GM19455 (cell line): ENCODE measurements at regions not wholly inside any gene's neighbourhood (a gene's known extent, or its start where the extent isn't known, plus 50 kb on each side); places are given as distances from the start of the nearest gene placed in this dataset.

Experiments used
- ATAC-seq: cut with Tn5 transposase; IDR thresholded peaks from one replicate; pipeline ENCODE4 v1.9.1; 2021; ENCODE audit not compliant: unreplicated experiment

DNA sequence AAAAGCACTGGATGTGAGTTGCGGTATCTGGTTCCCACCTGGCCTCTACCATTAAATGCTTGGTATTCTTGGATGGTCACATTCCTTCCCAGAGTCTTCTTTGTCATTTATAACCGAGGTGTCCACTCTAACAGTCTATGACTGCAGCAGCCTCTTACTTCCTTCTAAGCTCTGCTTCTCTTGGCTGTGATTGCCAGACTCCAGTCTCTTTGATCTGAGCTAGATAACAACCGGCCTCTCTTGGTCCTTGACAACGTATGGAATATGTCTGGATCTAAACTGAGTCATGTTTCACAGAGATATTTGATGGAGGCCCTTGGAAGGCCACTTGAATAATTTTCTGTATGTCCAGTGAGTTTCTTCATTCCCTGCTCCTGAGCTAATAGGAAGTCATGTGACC, 141.6 kb upstream of the TENM4 start:
- ATAC-seq, result no peak

DNA sequence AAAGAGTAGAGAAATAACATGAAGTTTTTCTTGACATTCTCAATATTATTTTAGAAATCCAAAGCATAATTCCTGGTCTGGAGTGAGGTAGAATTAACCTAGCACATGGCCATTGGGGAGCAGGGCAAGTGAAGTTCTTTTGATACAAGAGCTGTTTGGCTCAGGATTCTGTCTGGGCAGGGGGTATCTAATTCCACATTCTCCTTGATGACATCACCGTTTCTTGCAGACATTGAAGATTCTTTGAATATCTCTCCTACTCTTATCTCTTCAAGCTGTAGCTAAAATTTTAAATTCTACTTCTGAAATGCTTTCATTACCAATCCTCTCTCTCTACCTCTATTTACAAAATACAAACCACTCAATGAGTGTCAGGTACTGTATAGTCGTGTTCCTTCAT, 138.2 kb upstream of the TENM4 start:
- ATAC-seq, result no peak

DNA sequence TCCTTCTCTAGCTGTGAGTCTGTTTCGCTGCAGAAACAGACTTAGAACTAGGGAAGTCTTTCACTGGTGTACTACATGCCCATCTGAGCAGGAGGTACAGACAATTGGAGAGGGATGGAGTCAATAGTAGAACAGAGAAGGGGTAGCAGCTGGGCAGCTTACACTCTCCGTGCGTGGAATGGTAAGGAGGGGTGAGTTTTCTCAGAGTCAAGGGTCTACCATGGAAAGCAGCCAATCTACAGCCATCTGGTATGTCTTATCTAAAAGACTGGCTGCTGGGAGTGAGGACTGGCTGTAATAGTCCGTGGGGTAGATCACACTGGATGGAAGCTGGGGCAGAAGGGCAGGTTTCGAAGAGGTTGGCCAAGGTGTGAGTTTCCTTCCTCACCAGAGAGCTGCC, 137.3 kb upstream of the TENM4 start:
- no peak for ATAC-seq

DNA sequence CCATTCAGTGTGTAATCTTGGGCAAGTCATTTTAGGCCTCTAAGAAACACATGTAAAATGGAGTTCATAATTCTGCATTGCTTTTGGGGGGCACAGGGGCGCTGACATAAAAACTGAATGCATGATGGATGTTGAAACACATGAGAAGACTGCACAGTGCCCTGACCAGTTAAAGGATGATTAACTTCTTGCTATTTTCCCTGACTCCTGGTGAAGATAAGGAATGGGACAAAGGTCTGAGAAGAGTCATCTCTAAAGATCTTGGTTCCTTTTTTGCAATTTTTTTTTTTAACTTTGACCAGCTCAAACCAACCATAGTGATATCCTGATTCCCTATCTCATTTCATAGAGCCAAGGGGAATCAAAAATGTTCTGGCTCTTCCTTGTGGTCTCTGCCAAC, 134.9 kb upstream of the TENM4 start:
- no peak for ATAC-seq

DNA sequence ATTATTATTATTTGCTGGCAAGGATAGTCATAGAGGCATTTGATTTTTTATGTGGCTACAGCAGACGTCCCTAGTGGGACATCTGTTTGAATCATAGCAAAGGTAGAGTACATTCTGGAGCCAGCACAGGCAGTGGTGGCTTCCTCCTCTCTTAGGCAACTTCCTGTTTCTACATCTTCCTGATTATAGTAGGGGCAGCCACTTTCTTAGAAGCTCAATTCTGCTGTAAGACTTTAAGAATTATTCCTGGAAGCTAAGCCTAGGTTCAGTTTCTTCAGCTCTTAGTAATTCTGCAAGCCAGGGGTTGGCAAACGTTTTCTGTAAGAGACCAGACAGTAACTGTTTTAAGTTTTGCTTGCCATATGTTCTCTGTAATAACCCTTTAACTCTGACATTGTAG, 129.3 kb upstream of the TENM4 start:
- no peak for ATAC-seq

DNA sequence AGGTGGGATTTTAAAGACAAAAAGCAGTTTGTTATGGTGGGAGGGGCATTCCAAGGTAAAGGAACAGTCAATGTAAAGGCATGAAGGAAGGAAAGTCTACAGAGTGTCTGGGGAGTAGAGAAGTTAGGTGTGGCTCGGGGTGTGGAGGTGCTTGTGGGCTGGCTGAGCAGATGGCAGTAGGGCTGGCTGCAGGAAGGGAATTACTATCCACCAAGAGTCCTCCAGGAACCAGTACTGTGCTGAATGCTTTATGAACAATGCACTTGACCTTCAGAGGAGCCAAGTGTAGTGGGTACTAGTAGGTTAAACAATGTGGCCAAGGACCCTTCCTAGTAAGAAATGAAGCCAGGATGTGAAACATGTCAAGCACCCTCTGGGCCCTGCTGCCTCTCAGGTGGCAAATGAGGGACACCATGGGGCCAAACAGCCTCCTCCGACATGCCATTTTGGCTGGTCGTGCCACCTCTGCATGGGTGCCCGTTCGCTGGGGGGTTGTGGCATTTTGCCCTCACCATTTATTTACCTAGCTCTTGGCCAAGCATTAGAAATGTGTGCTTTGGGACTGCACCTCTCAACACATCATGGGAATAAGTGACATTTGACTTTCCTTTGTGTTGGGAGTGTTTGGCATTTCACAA, 123.6 kb upstream of the TENM4 start:
- no peak for ATAC-seq

DNA sequence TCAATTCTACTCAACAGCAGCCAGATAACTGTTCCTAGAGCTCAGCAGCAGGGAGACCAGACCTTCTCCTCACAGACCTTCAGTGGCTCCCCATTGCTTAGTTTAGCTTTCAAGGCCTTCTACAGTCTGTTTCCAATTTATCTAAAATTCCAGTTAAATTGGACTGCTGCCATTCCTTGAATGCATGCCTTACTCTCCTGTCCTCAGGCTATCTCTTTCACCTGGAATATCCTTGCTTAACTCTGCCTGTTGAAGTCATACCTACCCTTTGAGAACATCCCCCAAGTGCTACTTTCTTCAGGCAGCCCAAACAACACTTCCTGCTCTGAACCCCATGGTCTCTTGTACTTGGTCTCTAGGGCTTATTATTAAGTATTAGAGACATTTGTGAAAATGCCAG, 120.7 kb upstream of the TENM4 start:
- ATAC-seq, result no peak

DNA sequence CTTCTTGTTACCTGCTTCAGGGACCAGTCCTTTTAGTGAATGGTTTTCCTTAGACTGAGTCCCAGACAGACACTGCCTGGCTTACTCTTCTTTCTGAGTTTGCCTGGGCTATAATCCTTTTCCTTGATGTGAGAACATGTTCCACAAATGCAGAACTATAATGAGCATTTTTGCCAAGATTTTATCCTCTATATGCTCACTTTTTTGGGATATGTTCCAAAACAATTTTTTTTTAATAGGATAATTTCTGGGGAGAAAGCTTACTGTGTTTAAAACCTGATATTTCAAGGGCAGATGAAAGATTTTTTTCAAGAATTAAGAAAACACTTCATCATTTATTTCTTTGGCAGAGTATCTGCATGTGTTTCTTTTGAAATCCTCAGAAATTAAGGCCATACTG, 110.0 kb upstream of the TENM4 start:
- ATAC-seq, result no peak

DNA sequence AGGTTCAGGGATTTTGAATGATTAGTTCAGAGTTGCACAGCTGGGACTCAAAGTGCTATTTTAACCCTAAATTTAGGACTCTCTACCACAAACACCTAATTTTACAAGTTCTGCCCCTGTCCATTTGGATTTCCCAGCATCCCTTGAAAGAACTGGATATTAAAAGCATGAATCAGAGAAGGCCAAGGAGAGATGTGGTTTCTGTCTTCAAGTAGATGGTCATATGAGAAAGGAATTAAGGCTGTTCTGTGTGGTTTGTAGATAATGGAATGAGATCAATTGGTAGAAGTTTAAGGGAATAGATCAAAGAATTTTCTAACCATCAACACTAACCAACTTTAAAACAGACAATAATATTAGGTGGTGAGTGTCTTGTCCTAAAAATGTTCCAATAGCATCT, 106.4 kb upstream of the TENM4 start:
- no peak for ATAC-seq

DNA sequence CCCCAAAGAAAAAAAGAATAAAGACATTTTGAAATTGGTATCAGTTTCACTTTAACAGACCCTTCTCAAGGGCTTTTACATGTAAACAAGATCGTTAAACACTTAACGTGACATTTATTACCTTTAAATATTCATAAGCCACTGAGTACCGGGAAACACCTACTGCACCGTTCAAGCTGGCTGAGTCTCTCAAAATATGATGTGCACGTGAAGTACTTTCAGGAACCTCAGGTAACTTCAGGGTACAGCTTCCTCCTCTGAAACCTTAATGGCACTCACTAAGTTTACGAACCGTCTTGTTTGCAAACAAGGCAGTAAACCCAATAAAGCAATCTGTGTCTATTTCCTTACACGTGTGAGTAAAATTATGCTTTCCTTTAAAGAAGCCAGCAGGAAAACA, 105.5 kb upstream of the TENM4 start:
- no peak for ATAC-seq

DNA sequence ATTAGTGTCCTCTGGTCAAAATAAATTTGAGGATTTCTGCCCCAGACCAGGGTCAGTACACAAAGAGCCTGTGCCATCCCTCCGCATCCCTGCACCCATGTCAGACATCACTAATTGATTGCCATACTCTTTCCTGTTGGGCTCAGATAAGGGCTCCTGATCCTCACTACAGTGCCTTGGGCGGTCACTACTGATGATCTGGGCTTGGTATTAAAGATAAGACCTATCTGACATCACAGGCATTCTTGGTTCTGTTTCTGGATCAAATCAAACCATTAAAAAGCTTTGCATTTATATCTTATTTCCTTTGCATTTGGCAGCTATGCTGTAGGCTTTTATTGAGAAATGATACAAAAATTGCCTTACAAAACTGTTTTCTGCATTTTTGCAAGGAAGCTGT, 103.5 kb upstream of the TENM4 start:
- ATAC-seq, result no peak

DNA sequence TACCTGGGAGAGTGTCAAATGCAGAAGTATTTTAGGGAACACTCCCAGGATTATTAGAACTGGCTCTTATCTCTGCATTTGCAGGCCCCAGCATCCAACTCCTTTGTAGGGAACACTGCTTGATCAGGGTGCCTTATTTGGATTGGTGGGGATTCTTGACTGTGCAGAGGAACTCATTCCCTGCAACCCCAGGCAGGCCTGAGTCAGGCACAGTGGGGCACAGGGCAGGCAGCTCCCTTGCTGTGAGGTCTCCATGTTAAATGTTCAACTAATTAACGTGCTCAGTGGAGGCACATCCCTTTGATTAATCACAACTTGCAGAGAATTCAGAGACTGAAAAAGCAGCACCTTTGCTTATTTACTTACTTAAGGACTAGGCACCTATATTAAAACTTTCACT, 102.3 kb upstream of the TENM4 start:
- no peak for ATAC-seq

DNA sequence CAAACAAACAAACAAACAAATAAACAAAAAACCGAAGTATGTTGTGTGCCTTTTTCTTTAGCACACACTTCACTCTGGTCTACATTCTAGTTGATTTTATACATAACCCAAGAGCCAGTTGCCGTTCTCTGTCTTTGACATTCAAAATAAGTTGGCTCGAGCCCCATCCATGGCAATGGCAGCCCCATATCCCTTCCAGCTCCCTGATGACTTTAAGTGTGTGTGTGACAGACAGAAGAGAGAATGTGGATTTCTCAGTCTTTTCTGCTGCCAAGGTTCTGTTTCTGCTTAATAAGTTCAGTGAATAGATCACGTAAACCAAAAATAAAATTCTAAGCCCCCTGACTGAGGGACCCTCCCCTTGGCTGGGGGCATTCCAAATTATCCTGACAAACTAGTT, 100.6 kb upstream of the TENM4 start:
- ATAC-seq, result no peak

DNA sequence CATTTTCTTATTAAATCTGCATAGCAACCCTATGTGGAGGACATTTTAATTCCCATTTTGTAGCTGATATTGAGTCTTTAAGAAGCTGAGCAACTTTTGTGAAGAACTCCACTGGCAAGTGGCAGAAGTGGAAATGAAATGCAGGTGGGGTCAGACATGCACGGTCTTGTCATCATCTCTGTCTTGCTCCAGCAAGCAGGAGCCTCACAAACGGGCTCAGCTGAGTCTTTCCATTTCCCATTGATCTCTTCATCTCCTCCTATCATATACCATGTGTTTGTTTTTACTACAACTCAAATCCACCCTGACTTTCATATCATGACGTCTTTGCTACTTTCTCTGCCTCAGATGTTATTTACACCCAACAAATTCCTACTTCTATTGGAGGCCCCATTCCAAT, 97.9 kb upstream of the TENM4 start:
- ATAC-seq, result no peak

DNA sequence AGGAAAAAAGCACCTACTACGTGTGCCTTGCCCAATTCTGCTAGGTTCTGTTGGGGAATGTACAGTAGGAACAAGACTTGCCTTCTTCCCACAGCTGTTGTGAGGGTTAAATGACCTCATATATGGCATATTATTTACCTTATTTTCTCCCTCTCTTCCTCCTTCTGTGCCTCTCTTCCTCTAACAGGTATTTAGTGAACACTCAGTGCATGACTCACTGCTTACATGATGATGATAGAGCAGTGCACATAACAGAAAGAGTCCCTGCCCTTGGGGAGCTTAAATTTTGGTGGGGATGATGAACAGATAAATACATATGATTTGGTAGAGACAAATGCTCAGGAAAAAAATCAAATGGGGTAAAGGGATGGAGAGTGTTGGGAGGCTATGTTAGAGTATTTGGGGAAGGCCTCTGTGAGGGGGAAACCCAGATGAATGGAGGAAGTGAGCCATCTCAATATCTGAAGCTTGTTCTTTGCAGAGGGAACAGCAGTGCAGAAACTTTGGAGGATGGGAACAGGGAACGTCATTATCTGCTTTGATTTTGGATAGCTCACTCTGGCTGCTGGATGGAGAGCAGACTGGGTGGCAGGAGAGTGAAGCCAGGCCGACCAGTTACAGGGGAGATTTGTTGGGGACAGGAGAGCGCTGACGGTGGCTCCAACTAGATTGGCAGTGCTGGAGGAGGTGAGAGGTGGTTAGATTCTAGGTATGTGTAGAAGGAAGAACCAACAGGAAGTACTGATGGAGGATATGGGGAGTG, 95.5 kb upstream of the TENM4 start:
- ATAC-seq, result no peak

DNA sequence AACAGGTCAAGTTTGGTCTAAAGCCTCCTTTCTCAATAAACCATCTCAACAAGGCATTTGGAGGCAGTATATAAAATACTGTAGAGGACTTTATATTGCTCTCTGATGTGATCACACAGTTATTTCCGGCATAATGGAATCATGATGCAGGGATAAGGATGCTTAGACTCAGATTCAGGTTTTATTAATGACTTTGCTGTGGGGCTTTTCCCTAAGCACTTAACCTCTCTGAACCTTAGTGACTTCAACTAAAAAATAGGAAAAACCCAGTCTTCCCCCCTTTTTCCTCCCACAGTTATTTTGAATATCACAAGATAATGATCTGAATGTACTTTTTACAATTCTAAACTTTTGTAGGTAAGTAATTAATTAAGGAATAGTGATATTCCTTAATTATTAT, 94.8 kb upstream of the TENM4 start:
- no peak for ATAC-seq

DNA sequence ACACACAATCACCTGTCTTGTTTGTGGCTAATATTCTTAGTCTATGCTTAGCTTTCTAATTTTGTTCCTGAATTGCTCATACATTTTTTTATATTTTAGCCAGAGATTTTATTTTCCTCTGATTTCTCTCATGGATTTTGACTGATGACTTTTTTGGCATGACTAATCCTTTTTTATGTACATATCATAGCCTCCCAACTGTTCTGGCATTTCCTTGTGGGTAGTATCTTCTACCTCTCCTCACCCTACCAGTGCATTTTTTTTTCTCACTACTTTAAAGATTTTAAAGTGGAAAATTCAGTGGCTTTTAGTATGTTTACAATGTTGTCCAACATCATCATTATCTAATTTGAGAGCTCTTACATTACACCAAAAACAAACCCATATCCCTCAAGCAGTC, 84.4 kb upstream of the TENM4 start:
- no peak for ATAC-seq

DNA sequence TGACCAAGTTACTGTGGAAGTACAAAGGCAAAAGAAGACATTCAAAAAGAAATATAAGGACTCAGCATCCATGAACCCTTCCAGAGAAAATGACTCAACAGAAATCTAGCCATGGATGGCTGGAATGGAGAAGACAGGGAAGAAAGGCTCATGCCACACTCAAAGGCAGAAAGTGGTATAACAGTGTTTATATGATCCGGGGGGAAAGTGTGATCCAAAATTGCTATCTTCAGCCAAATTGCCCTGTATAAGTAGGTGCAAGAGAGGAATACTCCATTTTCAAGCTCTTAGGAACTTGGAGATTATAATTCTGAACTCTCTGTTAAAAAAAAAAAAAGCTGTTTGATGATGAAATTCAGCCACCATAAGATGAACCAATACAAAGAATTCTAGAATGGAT, 81.8 kb upstream of the TENM4 start:
- ATAC-seq, result no peak

DNA sequence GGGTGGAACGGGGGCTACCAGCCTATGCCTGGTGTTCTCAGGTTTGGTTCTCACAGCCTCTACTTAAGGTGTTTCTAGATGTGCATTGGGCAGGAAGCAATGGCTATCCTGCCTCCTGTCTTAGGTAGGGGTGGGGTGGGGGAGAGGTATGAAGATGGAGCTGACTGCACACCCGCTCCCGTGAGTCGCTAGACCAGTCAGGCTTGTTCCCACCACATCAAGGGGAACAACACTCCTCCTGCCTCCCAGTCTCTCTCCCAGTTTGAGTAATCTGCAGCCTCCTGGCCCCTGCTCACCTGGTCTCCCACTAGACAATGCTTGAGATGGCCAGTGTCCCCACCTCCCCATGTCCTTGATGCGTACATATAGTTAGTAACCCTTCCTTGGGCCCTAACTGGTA, 79.3 kb upstream of the TENM4 start:
- ATAC-seq, result no peak

DNA sequence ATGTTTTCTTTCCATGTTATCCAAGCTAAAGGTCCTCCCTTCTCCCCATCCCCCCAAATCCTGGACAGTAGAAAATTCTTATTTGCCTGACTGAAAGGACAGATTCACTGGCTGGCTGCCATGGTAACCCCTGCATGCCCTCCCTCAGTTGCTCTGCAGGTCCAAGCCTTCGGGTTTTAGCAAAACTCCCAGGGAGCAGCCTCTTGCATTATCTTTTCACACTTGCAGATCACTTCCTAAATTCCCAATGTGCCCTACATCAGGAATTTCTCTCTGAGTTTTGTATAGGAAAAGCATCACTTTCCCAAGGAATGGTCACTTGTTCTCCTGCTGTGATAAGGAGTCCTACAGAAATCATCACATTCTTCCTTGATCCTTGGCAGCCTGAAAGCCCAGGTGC, 75.0 kb upstream of the TENM4 start:
- no peak for ATAC-seq

DNA sequence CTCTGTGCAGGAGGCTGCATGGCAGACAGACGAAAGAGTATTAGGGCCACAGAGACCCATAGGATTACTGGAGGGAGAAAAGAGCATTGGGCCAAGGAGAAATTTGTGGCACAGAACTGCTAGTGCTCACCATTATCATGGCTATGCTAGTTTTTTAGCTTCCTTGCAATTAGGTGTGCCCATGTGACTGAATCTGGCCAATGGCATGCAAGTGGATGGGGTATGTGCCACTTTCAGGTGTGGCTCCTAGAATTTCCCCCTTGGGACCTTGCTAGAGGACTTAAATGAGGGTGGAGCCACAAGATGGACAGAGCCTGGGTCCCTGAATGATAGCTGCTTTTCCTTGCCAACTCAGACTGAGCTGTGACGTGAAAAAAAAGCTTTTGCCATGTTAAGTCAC, 73.9 kb upstream of the TENM4 start:
- no peak for ATAC-seq

DNA sequence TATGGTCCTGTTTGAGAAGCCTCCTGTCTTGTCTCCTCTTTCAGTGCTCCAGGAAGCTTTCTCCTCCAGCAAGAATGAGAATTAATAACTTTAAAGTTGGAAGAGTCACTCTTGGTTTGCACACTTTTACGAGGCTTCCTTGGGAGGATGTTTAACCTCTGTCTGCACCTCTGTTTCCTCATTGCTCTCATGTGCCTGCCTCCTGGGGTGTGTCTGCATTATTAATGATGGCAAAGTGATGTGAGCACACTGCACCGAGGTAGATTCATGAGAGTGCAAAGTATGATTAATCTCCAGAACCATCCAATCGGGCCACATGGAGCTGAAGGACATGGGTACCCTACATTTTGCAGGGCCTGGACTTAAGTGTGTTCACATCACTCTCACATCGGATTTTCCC, 73.5 kb upstream of the TENM4 start:
- ATAC-seq, result no peak
